ENCODE measurements at regions not wholly inside any gene's neighbourhood (a gene's known extent, or its start where the extent isn't known, plus 50 kb on each side); places are given as distances from the start of the nearest gene placed in this dataset.

DNA sequence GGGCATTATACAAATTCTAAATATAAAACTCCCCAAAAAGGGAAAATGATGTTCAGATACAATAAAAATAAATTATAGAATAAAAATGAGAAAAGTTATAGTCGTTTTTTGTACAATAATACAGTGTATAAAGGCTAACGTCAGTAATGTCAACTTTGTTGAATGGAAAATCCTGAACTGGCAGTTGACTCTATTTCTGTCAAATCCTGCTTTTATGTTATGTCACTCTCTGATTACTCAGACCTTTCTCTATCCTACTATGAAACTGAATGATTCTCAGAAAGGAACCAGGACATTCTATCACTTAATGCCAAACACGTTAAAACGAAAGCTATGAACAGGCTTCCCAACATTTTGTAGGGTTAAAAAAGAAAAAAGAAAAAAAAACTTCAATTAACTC, 636.4 kb downstream of the USP25 start:
- no peak for DNase-seq (ENCODE audit: low spot score)

DNA sequence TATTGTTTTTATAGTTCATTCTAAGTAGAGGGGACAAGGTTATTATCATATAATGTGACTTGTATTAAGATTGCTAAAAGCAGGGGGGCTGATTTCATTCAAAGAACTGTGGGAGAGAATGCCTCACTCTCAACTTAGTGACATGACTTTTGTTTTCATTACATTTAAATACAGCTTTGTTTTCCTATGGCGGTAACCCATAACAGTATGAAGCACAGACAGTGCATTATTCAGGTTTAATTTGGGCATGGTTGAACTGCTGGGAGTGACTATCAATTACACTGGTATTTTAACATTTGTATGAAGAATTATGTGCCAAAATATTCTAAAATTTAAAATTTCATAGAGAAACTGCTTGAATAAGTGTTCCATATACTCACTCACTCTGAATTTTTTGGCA, 637.3 kb downstream of the USP25 start:
- DNase-seq (ENCODE audit: low spot score) = no peak

DNA sequence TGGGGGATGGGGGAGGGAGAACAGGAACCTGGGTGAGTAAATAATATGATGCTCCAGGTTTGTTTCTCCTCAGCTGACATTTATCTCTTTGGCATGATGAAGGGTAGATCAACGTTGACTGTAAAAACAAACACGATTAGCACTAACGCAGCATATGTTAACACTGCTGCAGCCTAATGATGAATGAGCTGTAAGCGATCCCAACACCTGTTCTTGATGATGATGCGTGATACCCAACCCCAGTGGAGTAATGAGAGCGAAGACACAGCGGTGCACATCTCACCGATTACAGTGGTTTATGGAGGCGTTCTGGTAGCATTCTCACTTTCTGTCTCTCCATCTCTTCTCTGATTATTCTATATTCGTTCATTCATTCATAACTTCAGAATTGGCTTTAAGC, 640.4 kb downstream of the USP25 start:
- DNase-seq (ENCODE audit: low spot score) = no peak

DNA sequence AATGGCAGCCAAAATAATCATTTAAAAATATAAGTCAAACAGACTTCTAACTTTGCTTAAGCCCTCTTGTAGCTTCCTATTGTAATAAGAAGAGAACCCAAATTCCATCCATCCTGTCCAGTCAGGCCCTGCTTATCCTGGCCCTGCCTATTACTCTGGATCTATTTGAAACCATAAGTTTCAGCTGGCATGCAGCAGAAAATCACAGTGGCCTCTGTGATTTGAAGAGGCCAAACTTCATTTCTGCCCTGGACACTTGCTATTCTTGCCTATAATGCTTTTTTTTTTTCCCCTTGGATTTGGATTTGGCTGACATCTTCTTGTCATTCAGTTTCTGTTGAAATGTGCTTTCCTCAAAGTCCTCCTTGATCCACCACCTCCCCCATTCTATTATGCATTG, 642.8 kb downstream of the USP25 start:
- DNase-seq (ENCODE audit: low spot score) = no peak

DNA sequence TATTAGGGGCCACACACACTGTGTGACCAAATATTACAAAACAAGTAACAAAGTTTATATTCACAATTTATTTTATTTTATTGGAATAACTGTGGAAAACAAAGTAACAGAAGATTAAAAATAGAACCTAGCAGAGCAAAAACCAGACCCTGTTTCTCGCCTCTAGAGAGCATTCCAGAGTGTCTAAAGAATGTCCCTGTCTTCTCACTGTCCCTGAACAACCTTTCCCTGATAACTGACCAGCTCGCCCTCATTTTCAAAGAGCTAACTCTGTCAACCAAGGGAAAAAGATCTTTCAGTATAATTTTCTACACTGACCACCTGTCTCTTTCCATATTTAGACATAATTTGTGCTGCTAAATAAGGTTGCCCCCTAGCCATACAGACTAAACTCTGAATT, 646.9 kb downstream of the USP25 start:
- no peak for DNase-seq (ENCODE audit: low spot score)

DNA sequence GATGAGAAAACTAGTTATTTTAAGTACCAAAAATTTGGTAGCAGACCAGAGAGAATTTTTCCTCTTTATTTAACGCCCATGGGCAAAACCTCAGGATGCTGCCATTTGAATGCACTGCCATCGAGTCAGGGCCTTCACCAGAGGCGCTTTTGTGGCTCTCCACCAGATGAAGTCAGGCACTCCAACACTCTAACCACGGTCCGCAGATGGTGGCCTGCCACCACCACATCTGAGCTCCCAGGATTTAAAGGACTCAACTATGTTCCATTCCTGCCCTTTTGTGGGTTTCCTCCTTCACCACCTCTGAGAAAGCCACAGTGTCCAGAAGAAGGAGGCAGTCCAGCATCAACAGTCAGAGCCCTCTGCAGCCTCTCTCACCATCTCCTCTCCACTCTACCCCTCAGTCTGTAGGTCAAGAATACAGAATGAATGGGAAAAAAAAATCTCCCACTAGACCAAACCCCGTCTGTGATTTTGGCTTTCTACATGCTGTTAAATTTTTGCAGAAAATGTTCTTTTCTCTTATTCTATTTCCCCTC, 647.4 kb downstream of the USP25 start:
- no peak for DNase-seq (ENCODE audit: low spot score)

DNA sequence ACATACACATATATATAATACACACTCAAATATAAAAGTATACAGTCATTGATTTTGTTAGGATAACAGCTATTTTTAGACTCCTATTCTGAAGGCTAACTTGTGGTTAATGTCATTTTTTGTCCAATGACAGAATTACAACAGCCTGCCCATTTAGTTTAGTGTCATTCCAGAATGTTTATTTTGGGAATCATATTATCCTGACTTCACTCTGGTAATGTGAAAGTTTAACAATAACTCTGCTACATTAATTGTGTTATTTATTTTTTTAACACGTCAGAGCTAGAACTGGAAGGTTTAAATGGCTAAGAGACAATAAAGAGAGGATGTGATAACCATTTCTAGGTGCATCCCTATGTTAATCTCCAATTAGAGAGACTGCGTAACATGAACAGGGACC, 648.1 kb downstream of the USP25 start:
- no peak for DNase-seq (ENCODE audit: low spot score)

DNA sequence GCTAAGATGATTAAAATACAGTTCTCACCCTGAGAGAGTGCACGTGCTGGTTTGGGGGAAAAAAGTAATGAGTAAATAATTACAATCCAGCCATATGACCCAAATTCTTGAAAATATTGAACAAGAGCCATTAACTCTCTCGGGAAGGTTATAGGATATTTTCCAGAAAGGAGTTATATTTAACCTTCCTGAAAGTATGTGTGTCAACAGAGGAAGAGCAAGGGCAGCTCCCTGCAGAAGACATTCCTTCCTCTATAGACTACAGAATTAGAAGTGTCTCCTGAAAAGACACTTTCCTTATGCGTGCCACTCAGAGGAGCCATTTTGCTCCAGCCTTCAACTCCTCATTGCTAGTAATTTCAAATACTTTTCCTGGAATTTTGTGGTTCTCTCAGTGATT, 648.7 kb downstream of the USP25 start:
- no peak for DNase-seq (ENCODE audit: low spot score)

DNA sequence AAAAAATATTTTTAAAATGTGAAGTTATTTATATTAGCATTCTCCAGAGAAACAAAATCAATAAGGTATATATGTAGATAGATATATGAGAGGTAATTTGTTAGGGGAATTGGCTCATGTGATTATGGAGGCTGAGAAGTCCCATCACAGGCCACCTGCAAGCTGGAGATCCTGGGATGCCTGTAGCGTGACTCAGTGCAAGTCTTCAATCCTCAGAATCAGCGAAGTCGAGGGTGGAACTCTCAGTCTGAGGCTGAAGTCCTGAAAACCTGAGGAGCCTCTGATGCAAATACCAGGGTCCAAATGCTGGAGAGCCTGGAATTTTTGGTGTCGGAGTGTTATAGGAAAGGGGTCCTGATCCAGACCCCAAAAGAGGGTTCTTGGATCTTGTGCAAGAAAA, 658.5 kb downstream of the USP25 start:
- no peak for DNase-seq (ENCODE audit: low spot score)

DNA sequence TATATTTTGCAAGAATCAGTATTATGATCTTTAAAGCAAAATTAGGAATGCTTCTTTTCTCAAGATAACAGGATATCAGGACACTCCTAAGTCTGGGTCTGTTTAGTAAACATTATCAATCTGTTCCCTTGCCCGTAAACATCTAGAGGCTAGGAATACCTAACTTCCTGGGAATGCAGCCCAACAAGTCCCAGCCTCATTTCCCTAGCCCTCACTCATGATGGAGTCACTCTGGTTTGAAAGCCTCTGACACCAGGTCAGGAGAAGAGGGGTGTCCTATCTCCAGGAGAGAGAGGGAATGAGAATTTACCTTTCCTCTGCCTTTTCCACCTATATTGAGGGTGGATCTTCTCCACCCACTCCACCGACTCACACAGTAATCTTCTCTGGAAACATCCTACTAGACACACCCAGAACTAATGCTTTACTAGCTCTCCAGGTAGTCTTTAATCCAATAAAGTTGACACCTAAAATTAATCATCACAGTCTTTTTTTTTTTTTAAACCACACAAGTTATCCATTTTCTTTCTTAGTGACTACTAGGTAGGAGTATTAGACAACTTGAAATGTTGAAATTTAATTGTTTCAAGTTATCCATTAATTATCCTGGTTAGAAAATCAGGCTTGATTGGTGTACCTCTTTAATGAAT, 659.3 kb downstream of the USP25 start:
- no peak for DNase-seq (ENCODE audit: low spot score)

DNA sequence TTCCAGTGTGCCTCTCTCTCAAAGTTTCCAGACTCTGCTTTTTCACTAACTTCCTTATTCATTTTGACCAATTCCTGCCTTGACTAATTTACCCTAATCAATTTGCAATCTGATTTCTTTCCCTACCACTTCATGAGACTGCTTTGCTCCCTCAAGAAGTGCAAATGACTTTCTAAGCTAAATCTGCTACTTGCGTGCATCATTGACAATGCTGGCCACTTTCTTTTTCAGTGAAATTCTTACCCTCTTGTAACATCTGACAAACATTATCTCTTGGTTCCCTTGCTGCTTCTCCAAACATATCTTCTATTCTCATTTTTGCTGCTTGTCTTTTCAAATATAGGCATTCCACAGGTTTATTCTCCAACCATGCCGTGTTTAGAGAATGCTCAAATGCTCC, 659.9 kb downstream of the USP25 start:
- DNase-seq (ENCODE audit: low spot score) = no peak

DNA sequence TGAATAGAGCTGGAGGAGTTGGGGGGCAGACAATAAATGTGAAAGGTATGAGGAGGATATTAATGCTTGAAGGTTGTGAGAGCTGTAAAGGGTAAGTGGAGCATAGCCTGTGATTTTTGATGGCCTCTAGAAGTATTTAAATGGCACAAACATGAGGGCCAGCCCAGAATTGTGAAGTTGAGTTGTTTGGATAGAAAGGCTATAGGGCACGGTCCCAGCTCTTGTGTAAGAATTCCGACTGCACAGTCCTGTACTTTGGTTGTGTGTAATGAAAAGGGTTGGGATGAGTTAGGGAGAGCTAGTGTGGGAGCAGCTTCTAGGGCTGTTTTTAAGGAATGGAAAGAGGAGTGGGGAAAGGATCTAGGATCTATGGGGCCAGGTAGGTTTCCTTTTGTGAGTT, 665.5 kb downstream of the USP25 start:
- DNase-seq (ENCODE audit: low spot score) = no peak

DNA sequence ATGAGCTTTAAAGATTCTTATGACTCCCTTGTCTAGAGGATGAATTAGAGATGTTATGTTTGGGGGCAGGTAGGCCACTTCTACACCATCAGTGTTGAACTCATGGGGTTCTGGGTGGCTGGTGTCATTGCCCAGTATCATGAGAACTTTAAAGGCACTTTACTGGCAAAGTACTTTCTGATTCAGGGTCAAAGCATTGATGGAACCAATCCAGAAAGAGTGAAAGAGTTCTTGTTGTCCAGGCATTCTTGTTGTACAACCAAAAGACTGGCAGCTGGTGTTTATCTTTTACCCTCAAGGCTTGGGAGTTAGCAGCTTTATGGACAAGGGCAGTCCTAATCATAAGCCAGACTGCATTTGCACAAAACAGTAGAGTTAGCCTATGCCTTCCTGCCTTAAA, 673.0 kb downstream of the USP25 start:
- DNase-seq (ENCODE audit: low spot score) = no peak

DNA sequence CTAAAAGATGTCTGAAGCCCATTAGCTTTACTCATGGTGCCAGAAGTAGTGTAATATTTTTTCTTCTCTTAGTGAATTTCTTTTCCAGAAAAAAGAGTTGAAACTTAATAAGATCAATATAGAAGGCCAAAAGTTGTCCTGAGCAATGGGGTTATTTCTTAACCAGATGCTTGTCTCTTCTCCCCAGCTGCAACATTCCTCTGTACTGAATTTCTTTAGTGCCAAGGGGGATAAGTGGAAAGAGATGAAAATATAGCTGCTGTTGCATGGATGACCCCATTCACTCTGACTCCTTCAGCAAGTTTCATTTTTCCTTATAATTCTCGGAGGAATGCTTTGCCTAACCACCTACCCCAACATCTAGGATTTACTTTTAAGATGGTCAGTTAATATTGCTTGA, 675.0 kb downstream of the USP25 start:
- no peak for DNase-seq (ENCODE audit: low spot score)

DNA sequence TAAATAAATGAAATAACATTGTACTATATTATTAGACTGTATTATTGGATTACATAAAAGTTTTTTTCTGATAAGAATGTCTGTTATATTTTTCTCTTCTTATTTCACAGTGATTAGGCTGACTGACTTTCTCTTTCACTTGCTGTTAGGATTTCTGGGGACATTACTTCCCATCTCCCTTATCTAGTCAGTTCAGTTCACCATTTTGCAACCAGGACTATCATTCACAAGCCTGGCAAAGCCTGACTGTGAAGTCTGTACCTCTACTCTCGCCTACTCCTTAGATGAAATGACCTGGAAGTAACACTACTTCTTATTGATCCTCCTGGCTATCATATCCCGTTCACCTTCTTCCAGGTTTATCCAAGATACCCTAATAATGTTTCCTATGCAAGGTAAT, 676.6 kb downstream of the USP25 start:
- no peak for DNase-seq (ENCODE audit: low spot score)

DNA sequence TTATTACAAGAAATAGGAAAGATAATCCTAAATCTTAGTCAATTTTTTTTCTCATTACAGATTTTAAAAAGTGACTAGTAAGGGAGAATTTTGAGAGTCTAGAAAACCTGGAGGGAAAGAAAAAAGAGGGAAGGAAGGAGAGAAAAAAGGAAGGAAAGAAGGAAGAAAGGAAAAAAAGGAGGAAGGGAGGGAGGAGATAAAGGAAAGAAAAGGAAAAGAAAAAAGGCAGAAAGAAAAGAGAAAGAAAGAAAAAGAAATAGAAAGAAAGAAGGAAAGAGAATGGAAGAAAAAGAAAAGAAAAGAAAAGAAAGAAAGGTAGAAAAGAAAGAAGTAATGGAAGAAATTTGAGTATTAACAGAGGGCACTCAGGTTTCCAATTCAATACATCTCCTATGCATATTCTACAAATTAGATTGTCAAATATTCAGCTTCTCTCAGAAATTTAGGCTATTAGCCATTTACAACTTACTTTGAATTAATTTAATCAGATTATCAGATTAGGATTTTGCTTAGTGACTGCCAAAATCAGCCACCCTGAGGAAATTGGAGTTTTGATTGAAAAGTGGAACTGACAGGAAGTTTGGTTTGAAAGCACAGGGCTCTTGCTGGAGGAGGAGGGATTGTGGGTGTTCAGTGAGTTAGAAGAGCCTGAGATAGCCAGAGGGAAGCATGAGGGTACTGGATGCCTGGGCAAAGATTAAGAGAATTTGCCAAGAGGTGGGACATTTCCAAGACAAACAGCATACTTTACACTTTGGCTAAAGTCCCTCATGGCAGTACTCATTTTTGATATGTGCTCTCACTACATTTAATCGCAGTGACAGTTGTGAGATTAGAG, 677.8 kb downstream of the USP25 start:
- no peak for DNase-seq (ENCODE audit: low spot score)

DNA sequence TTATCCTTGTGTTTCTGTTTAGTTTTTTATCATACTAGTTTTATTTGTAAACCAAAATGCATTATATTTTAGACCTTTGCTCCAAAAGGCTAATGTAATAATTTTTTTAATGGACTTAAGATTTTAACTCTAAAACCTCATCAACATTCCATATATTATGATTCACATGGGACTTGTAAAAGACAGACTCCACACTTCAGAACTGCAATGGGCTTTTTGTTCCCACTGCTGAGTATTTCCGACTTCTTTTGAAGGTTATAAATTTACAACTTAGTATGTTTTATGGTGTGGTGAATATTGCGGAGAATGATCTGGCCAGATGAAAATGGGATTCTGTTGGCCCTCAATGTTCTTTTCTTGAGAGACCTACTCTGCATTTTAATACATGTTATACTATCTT, 678.5 kb downstream of the USP25 start:
- no peak for DNase-seq (ENCODE audit: low spot score)

DNA sequence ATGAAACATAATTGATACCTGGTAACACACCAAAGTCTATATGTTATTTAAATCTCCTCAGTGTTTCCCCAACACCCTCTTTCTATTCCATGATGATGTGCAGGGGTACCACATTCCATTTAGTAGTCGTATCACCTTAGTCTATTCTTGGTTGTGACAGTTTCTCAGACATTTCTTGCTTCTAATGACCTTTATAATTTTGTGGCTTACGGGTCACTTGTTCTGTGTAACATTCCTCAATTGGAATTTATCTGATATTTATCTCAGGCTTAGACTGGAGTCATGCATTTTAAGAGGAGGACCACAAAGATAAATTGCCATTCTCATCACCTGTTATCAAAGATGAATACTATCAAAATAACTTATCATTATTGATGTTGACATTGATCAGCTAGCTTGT, 679.6 kb downstream of the USP25 start:
- no peak for DNase-seq (ENCODE audit: low spot score)

DNA sequence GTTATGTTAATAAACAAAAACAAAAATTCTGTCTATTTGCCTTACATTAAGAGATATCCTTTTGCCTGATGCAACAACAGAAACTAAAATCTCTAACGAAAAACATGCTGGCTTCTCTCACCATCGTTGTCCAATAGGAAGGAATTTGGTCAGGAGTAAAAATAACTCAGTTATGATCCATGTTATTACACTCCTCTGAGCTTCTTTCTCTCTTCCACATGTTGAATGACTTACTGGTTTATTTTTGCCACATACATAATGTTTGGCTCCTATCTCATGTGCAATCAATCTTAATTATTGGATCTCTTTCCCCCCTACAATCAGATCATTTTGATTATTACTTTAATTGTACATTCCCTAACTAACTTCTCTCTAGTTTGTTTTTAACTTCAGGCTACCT, 688.4 kb downstream of the USP25 start:
- no peak for DNase-seq (ENCODE audit: low spot score)

DNA sequence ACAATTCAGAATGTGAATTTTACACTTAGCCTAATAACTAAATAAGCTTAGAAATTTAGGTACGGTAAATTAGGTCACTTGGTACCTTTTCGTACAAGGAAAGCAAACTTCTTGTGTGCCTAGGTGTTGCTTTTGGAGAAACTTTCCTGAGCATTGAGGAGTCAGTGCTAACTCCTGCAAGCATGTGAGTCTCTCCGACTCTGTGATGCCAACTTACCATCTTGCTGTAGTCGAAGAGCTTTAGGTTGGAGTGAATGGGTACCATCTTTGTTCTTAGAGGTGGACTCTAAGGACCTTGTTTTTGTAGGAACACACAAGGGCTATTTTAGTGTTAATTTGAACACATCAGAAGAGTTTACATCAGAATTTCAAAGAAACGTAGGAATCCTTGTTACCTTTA, 688.9 kb downstream of the USP25 start:
- no peak for DNase-seq (ENCODE audit: low spot score)

DNA sequence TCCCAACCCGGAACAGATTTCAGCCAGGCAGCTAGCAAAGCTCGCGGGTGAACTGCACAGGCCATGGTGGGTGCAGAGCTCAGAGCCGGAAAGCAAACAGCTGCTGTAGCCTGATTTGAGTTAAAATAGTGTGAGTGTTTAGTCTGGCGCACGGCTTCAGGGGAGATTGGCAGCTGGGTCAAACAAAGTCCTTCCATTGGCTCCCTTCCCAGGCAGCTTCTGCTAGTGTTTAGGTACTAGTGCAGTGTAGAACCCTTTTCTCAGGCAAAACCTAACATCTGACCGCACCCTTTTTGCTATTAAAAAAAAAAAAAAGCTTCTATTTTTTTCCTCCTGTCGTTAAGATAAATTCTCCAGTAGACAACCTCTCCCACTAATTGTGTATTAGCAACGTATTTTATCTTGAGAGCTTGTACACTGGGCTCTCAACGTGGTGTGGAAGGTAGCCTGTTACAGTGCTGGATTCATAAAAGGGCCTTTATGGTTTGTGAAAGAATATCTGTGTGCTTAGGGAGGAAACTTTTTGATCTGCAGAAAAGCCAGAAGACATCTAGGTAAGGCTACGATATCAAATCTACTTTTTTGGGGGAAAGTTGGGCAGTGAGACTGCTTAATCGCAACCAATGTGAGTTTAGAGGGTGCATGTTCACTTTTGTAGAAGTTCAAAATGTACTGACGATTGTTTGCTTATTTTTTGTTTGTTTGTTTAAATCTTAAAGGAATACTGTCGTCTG, 689.6 kb downstream of the USP25 start:
- DNase-seq (ENCODE audit: low spot score) = no peak

DNA sequence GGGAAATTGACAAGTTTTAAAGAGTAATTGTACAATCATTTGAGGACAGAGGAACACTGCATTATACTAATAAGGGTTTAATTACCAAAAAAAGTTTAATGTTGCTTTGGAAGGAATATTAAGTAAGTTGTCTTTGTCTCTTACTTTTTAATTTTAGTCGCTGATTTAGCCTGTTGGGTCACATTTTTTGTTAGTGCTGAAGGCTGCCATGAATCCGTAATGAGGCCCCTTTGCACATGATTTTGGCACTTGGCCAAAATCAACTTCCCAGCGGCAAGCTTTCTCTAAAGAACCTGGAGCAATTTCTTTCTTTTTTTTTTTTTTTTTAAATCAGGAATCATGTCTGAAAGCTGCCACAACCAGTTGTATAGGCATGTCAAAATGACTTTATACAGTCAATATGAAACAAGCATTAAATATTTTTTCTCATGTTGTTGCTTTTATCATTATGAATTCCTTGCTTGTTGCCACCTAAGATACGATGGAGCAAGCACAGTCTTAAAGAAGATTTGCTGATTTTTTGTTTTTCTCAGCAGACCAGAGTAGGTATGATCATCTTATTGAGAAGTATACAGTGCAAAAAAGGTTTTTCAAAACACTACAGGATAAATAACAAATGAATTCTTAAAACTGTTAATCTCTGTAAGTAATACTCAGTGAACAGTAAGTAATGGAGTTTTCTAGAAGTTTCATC, 690.4 kb downstream of the USP25 start:
- DNase-seq (ENCODE audit: low spot score) = no peak

All from RKO (cell line).